ENCODE measurements at regions not wholly inside any gene's neighbourhood (a gene's known extent, or its start where the extent isn't known, plus 50 kb on each side); places are given as distances from the start of the nearest gene placed in this dataset.

GRCh38 chr7:119377861-119378260 is 895.1 kb upstream of the KCND2 start:
- no peak overlapping the region for H3K27ac ChIP-seq (ENCODE audit: control insufficient read depth, insufficient read depth)
- H2AFZ ChIP-seq (ENCODE audit: control insufficient read depth, low read depth, low read length): no peak overlapping the region
- no peak for FAIRE-seq
- no peak for DNase-seq (ENCODE audit: low read depth, low spot score)
- no peak overlapping the region for H3K4me3 ChIP-seq
- 5% methylated on average over 1 of the region's 1 CpG for WGBS (ENCODE audit: insufficient coverage, insufficient replicate concordance, low lambda C conversion rate, missing lambda C conversion rate)
- no peaks in the 10 kb centered on the region for H3K27me3 ChIP-seq (replicated peaks in 1 of 2; ENCODE audit: control insufficient read depth in 2 of 2, insufficient read depth in 2 of 2, low read length in 1 of 2)
- POLR2A ChIA-PET: no interaction called here
- RAD21 ChIA-PET (ENCODE audit: unreplicated experiment): no interaction called here
- intact Hi-C loops (cut with micrococcal nuclease; ENCODE audit: unreplicated experiment) (no loop called here), in situ Hi-C loops (cut with MboI) (no loop called here)
- no peaks in the 10 kb centered on the region for H3K79me2 ChIP-seq (ENCODE audit: control insufficient read depth, insufficient read depth, low read length)
- CTCF ChIA-PET: no interaction called here
- no peaks in the 10 kb centered on the region for H4K20me1 ChIP-seq (ENCODE audit: control insufficient read depth, insufficient read depth)
- no peaks in the 10 kb centered on the region for H3K4me1 ChIP-seq (ENCODE audit: control insufficient read depth, insufficient read depth, low read length)
- H3K4me2 ChIP-seq (ENCODE audit: control insufficient read depth, insufficient read depth): no peak overlapping the region
- no TSS peak for BruUV-seq (replicated peaks)
- TF ChIP-seq TAF1 (IDR thresholded peaks at IDR 0.05; ENCODE audit: borderline replicate concordance, low read depth, low read length) (no peak), ELK1 (IDR thresholded peaks at IDR 0.05; ENCODE audit: low read depth, low read length) (no peak), ASH2L (IDR thresholded peaks at IDR 0.05; ENCODE audit: borderline replicate concordance, low read depth) (no peak), TBL1XR1 (IDR thresholded peaks at IDR 0.05; ENCODE audit: low read depth, low read length) (no peak), PBX3 (IDR thresholded peaks at IDR 0.05; ENCODE audit: insufficient replicate concordance, low read depth, low read length) (no peak), IKZF2 (IDR thresholded peaks at IDR 0.05) (no peak), CEBPB (IDR thresholded peaks at IDR 0.05; ENCODE audit: borderline replicate concordance in 1 of 2, low read depth in 2 of 2, low read length in 2 of 2) (no peak), HDAC6 (IDR thresholded peaks at IDR 0.05; ENCODE audit: unreplicated experiment) (no peak), HDAC2 (IDR thresholded peaks at IDR 0.05) (no peak), SREBF1 (IDR thresholded peaks at IDR 0.05; ENCODE audit: low read length) (no peak), GATAD2B (conservative IDR thresholded peaks at IDR 0.05; ENCODE audit: low read depth) (no peak), SMAD5 (IDR thresholded peaks at IDR 0.05; ENCODE audit: low read depth) (no peak), SMC3 (IDR thresholded peaks at IDR 0.05; ENCODE audit: borderline replicate concordance, low read length) (no peak), BCL3 (IDR thresholded peaks at IDR 0.05; ENCODE audit: borderline replicate concordance, insufficient read depth, low read depth, low read length, poor library complexity, severe bottlenecking) (no peak), NBN (IDR thresholded peaks at IDR 0.05) (no peak), YBX1 (IDR thresholded peaks at IDR 0.05) (no peak), IRF4 (IDR thresholded peaks at IDR 0.05; ENCODE audit: low read depth, low read length) (no peak)
- TF ChIP-seq, protein P1, sequence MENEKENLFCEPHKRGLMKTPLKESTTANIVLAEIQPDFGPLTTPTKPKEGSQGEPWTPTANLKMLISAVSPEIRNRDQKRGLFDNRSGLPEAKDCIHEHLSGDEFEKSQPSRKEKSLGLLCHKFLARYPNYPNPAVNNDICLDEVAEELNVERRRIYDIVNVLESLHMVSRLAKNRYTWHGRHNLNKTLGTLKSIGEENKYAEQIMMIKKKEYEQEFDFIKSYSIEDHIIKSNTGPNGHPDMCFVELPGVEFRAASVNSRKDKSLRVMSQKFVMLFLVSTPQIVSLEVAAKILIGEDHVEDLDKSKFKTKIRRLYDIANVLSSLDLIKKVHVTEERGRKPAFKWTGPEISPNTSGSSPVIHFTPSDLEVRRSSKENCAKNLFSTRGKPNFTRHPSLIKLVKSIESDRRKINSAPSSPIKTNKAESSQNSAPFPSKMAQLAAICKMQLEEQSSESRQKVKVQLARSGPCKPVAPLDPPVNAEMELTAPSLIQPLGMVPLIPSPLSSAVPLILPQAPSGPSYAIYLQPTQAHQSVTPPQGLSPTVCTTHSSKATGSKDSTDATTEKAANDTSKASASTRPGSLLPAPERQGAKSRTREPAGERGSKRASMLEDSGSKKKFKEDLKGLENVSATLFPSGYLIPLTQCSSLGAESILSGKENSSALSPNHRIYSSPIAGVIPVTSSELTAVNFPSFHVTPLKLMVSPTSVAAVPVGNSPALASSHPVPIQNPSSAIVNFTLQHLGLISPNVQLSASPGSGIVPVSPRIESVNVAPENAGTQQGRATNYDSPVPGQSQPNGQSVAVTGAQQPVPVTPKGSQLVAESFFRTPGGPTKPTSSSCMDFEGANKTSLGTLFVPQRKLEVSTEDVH (IDR thresholded peaks at IDR 0.05; ENCODE audit: low read depth, partially characterized antibody): no peak
- ATAC-seq: no peak
- H3K9me3 ChIP-seq (replicated peaks; ENCODE audit: control insufficient read depth, insufficient read depth, low read length): no peaks in the 10 kb centered on the region
- SMC1A ChIA-PET (ENCODE audit: uncharacterized antibody, unreplicated experiment): interaction anchor here (1.7 kb wide), 1 partner anchor 10 kb away, joined by 4 read pairs; no protein-coding TSS in a partner anchor
- no peak overlapping the region for H3K9ac ChIP-seq (ENCODE audit: control insufficient read depth, insufficient read depth, low read length)
- no peaks in the 10 kb centered on the region for H3K36me3 ChIP-seq (ENCODE audit: control insufficient read depth in 2 of 2, insufficient read depth in 2 of 2, low read length in 1 of 2)
